ENCODE measurements at regions not wholly inside any gene's neighbourhood (a gene's known extent, or its start where the extent isn't known, plus 50 kb on each side); places are given as distances from the start of the nearest gene placed in this dataset.

GRCh38 chr12:69071091-69071370, 138.1 kb upstream of the CPM start:
- TF ChIP-seq CTCF (IDR thresholded peaks at IDR 0.05): no peak
- H3K36me3 ChIP-seq: no peaks in the 10 kb centered on the region
- no peak overlapping the region for H3K4me3 ChIP-seq
- DNase-seq (ENCODE audit: low spot score) (no peak), ATAC-seq (ENCODE audit: insufficient number of reproducible peaks, low FRiP score, low read depth) (no peak)
- no peaks in the 10 kb centered on the region for H3K9me3 ChIP-seq
- H3K4me1 ChIP-seq (ENCODE audit: control insufficient read depth in 1 of 2, low read depth in 2 of 2): no peaks in the 10 kb centered on the region
- no peaks in the 10 kb centered on the region for H3K27me3 ChIP-seq (replicated peaks; ENCODE audit: insufficient read depth)
- no peak overlapping the region for H3K27ac ChIP-seq

GRCh38 chr12:69073035-69073434, 140.1 kb upstream of the CPM start:
- Histone ChIP-seq H3K4me3 (no peak overlapping the region), H3K4me1 (ENCODE audit: control insufficient read depth in 1 of 2, low read depth in 2 of 2) (no peaks in the 10 kb centered on the region), H3K9me3 (no peaks in the 10 kb centered on the region), H3K27me3 (replicated peaks; ENCODE audit: insufficient read depth) (no peaks in the 10 kb centered on the region), H3K27ac (no peak overlapping the region), H3K36me3 (no peaks in the 10 kb centered on the region)
- TF ChIP-seq CTCF (IDR thresholded peaks at IDR 0.05): no peak
- ATAC-seq (ENCODE audit: insufficient number of reproducible peaks, low FRiP score, low read depth) (no peak), DNase-seq (ENCODE audit: low spot score) (no peak)

- no peaks in the 10 kb centered on the region for H3K36me3 ChIP-seq
- H3K4me3 ChIP-seq: no peak overlapping the region
- H3K27ac ChIP-seq: no peak overlapping the region
- H3K9me3 ChIP-seq: no peaks in the 10 kb centered on the region
- no peak for DNase-seq (ENCODE audit: low spot score)
- no peaks in the 10 kb centered on the region for H3K4me1 ChIP-seq (ENCODE audit: control insufficient read depth in 1 of 2, low read depth in 2 of 2)
- TF ChIP-seq CTCF (IDR thresholded peaks at IDR 0.05): no peak
- ATAC-seq (ENCODE audit: insufficient number of reproducible peaks, low FRiP score, low read depth): no peak
- H3K27me3 ChIP-seq (replicated peaks; ENCODE audit: insufficient read depth): no peaks in the 10 kb centered on the region
Measured at GRCh38 chr12:69074556-69075349, 141.8 kb upstream of the CPM start.

- TF ChIP-seq CTCF (IDR thresholded peaks at IDR 0.05): no peak
- Histone ChIP-seq H3K27ac (no peak overlapping the region), H3K4me1 (ENCODE audit: control insufficient read depth in 1 of 2, low read depth in 2 of 2) (no peaks in the 10 kb centered on the region), H3K27me3 (replicated peaks; ENCODE audit: insufficient read depth) (no peaks in the 10 kb centered on the region), H3K4me3 (no peak overlapping the region), H3K9me3 (no peaks in the 10 kb centered on the region), H3K36me3 (no peaks in the 10 kb centered on the region)
- no peak for DNase-seq (ENCODE audit: low spot score)
- no peak for ATAC-seq (ENCODE audit: insufficient number of reproducible peaks, low FRiP score, low read depth)
Measured at GRCh38 chr12:69083689-69084088, 150.7 kb upstream of the CPM start.

- no peak for DNase-seq (ENCODE audit: low spot score)
- ATAC-seq (ENCODE audit: insufficient number of reproducible peaks, low FRiP score, low read depth): no peak
- no peak overlapping the region for H3K27ac ChIP-seq
- H3K4me1 ChIP-seq (ENCODE audit: control insufficient read depth in 1 of 2, low read depth in 2 of 2): no peaks in the 10 kb centered on the region
- no peaks in the 10 kb centered on the region for H3K36me3 ChIP-seq
- no peak for TF ChIP-seq CTCF (IDR thresholded peaks at IDR 0.05)
- H3K27me3 ChIP-seq (replicated peaks; ENCODE audit: insufficient read depth): no peaks in the 10 kb centered on the region
- H3K4me3 ChIP-seq: no peak overlapping the region
- no peaks in the 10 kb centered on the region for H3K9me3 ChIP-seq
Measured at GRCh38 chr12:69084816-69085378, 151.9 kb upstream of the CPM start.
